ENCODE measurements at regions not wholly inside any gene's neighbourhood (a gene's known extent, or its start where the extent isn't known, plus 50 kb on each side); places are given as distances from the start of the nearest gene placed in this dataset.
A peak's percentile ranks its signal among the peaks of the same experiment; 100 is the strongest.

GRCh38 chr15:60057554-60057953 is 53.4 kb downstream of the FOXB1 start:
- DNase-seq, result no peak

DNA sequence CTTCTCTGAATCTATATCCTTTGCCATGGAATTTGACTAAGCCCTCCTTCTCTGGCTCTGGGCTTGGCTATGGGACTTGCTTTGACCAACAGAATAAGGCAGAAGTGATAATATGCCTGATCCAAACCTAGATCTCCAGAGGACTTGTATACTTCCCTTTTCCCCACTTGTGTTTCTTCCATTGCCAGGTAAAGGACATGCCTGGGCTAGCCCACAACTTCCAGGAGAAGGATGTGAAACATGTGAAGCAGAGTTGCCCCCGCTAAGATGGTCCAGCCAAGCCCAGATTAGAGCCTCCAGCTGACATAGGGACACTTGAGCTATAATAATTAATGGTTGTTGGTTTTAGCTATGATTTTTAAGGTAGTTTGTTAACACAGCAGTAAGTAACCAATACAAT is 55.1 kb downstream of the FOXB1 start:
- DNase-seq, result no peak

DNA sequence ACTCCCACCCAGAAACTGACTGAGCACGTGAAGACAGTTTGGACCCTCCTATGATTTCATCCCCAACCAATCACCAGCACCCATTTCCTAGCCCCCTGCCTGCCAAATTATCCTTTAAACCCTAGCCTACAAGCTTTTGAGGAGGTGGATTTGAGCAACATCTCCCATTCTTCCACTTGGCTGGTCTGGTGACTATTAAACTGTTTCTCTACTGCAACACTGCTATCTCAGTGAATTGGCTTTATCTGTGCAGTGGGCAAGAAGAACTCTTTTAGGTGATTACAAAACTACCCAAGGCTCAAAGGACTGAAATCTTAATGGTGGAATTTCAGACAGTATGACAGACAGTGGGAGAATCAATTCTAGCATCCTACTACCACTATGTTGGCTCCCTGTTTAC is 57.6 kb downstream of the FOXB1 start:
- DNase-seq, result no peak

DNA sequence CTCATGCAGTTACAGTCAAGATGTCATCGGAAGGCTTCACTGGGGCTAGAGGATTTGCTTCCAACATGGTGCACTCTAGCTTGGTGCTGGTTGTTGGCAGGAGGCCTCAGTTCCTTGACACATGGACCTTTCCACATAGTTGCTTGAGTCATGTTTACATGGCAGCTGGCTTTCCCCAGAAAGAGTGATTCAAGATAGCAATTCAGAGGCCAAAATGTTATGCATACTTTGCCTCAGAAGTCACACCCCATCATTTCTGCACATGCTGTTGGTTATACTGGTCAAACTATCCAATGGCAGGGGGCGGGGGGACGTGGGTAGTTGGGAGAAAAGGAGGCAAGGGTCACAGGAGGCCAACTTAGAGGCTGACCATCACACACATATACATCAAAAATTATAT is 58.7 kb downstream of the FOXB1 start:
- DNase-seq, result no peak

- DNase-seq, result no peak
Observed at GRCh38 chr15:60065951-60066350, 61.8 kb downstream of the FOXB1 start.

DNA sequence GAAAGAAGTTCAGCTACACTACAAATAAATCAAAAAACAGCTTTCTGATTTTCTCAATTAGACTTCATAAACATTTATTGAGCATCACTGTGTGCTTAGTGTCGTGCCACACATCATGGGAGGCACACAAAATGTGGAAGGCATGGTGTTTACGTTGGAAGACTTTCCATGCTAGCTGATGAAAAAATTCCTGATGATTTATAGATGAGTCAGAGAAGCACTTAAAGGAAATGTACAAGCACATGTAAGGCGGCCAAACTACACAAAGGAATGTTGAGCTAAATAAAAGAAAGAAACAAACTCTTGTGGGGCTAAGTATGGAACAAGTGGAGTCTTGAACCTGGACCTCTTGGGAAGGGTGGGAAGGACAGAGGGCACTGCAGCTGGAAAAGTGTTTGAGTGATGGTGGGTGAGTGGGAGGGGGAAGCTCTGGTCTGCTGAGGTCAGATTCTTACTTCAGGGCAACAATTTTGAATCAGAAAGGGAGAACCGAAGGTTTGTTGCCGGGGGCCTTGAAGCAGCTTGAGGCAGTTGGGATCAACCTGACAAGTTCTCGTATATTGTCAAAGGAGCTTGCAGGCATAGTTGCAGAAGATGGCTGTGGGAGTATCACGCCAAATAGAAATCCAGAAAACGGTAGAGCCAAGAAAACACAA is 66.9 kb downstream of the FOXB1 start:
- peak; percentile 19 for DNase-seq

- no peak for DNase-seq
Observed at GRCh38 chr15:60072826-60073465, 68.8 kb downstream of the FOXB1 start.

GRCh38 chr15:60073466-60073840 is 69.3 kb downstream of the FOXB1 start:
- DNase-seq, result no peak

- no peak for DNase-seq
Observed at GRCh38 chr15:60074181-60074885, 70.2 kb downstream of the FOXB1 start.

GRCh38 chr15:60076045-60076444 is 71.9 kb downstream of the FOXB1 start:
- DNase-seq, result no peak

DNA sequence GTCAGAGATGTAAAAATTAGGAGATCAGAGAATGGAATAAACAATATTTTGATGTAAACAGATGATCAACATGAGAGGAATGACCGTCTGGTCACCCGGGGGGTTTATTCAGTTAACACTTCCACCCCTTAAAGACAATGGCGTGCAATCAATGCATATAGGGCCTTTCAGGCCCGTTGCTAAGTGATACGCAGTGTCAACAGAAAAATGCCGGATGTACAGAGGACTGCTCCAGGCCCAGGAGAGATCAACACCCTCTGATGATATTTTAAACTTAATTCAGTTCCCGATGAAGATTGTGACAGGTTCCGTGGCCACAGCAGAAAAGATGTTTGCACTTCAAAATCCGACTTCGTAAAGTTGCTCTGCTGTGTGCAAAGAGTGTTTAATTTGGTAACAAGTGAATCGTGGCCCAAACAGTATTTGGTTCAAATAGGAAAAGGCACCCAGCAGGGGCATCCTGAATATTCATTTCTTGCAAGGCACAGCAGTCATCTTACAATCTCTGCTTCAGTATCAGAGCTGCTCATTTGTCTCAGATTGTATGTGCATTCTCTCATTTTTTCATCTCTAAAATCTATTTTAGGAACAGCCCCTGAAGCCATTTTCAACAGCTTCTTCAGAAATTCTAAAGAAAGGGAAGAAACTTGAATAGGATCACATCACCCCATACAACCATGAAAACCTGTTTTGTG is 72.6 kb downstream of the FOXB1 start:
- no peak for DNase-seq

GRCh38 chr15:60077581-60078359 is 73.7 kb downstream of the FOXB1 start:
- DNase-seq, result no peak

GRCh38 chr15:60079210-60079609 is 75.1 kb downstream of the FOXB1 start:
- no peak for DNase-seq

- DNase-seq, result no peak
Observed at GRCh38 chr15:60081976-60082375, 77.9 kb downstream of the FOXB1 start.

DNA sequence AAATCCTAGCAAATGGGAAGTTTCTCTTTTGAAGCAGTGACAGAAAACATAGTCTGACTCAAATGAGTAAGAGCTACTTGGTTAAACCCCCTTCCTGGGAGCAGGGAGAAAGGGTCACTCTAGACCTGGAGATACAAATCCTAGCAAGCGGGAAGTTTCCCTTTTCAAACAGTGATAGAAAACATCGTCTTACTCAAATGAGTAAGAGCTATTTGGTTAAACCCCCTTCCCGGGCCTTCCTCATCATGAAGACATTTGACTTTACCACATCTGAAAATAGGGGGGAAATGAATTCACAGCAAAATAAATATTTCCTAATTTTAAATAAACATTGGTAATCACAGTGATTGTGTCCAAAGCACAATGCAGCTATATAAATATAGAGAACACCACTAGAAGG is 79.2 kb downstream of the FOXB1 start:
- DNase-seq, result no peak

- no peak for DNase-seq
Observed at GRCh38 chr15:60086681-60087429, 82.7 kb downstream of the FOXB1 start.

GRCh38 chr15:60087561-60087960 is 83.5 kb downstream of the FOXB1 start:
- no peak for DNase-seq

DNA sequence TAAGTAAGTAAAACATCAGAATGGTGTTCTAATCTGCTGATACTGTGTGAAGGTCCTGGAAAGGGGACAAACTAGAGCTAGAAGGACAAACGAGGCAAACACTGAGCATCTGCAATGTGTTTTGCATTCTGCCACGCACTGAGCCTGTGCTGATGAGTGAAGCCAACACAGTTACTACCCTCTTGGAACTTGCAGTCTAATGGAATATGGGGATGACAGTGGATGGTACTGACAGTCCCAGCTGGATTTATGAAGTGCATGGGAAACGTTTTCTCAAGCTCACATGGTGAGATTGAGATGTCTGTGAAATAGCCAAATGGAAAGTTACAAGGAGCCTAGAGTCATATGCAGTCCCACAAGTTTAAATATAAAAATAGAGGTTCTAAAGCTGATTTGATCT is 86.6 kb downstream of the FOXB1 start:
- no peak for DNase-seq

GRCh38 chr15:60091157-60091556 is 87.0 kb downstream of the FOXB1 start:
- DNase-seq, result peak; percentile 19

DNA sequence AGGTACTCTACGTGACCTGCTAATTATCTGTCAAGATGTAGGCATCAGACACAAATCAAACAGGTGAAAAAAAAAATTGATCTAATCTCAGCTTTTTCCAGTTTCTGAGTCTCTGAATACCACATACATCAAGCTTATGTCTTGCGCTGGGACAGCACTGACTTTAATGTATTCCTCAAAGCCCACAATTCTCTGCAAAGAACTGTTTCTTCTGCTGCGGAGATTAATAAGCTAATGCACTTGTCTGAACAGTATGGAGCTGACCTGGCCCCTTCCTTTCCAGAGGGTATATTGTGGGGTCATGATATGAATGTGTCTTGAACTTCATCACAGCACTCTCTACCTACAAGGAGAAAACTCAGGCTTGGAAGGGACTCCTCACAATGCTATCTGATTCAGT is 87.8 kb downstream of the FOXB1 start:
- no peak for DNase-seq

DNA sequence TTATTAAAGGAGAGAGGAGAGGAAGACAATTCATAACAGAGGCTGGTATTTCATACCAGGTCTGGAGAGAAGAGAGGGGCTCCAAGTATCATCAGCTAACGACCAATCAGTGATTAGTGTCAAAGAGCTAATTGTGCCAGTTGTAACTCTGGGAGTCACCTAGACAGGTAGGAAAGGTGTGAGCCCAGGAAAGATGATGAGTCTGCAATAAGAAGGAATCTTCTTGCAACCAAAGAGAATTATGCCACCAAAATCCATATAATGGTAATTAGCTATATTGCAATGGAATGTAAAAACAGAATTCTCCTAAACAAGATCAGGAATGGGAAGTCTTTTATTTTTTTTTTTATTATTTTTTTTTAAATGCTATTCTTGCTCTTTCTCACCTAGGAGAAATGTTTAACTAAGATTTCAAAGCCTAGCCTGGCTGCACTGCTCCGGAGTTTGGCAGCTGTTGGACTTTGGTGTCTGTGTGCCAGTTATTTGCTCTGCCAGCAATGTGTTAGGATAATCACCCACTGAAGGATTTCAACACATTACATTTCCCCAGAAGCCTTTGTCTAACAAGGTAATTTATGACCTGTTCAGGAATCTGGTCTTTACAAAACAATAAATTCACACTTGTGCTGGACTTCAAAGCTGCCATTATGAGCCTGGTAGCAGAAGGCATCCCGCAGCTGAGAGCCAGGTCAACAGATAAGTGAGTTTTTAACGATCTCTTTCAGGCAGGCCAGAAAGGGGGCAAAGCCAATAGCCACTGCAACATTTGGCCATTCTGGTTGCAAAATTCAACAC is 89.4 kb downstream of the FOXB1 start:
- no peak for DNase-seq

Measured in kidney glomerular epithelial cell (primary cell).